GM04503 (cell line): ENCODE measurements at regions not wholly inside any gene's neighbourhood (a gene's known extent, or its start where the extent isn't known, plus 50 kb on each side); places are given as distances from the start of the nearest gene placed in this dataset.

Source experiments
- DNase-seq: peaks from one replicate; pipeline ENCODE4 v3.0.0-alpha.2; 2012; ENCODE audit warnings: low read depth

GRCh38 chr16:9412915-9413264 lies 321.4 kb downstream of the HAPSTR1 start:
- DNase-seq = no peak

GRCh38 chr16:9415545-9415944 lies 324.1 kb downstream of the HAPSTR1 start:
- no peak for DNase-seq

DNA sequence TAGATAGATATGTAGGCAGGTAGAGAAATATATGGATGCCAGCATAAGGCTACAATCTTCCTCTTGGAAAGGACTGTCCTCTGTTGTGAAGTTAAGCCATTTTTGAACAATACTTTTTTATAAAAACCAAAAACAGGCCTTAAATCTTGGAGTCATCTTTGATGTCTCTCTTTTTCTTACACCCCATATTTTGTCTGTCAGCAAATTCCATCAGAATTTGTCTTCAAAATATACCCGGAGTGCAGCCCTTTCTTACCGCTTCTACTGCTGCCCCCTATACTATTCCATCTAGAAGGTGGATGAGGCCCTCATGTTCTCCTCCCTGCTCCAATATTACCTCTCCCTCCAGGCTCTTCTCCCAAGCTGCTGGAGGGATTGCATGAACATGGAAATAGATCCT lies 326.5 kb downstream of the HAPSTR1 start:
- no peak for DNase-seq

DNA sequence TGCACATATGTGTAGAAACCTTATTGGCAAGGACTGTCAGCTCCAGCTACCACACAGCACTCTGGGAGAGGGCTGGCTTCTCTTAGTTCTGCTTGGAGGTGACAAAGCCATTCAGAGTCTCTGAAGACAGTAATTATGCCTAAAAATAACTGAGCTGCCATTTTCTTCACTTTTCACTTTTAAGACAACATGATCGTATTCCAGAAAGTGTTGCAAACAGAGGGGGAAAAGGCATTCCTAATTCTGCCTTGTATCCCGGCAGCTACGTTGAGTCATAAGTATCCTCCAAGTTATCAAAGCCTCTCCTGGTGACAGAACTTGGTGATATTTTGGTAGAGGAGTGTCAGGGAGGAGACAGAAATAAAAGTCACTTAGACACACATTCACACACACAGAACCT lies 327.7 kb downstream of the HAPSTR1 start:
- no peak for DNase-seq

- DNase-seq = no peak
Measured at GRCh38 chr16:9422762-9423513, 331.5 kb downstream of the HAPSTR1 start.

- no peak for DNase-seq
Measured at GRCh38 chr16:9425236-9425635, 333.8 kb downstream of the HAPSTR1 start.

GRCh38 chr16:9428355-9429005 lies 337.0 kb downstream of the HAPSTR1 start:
- no peak for DNase-seq

DNA sequence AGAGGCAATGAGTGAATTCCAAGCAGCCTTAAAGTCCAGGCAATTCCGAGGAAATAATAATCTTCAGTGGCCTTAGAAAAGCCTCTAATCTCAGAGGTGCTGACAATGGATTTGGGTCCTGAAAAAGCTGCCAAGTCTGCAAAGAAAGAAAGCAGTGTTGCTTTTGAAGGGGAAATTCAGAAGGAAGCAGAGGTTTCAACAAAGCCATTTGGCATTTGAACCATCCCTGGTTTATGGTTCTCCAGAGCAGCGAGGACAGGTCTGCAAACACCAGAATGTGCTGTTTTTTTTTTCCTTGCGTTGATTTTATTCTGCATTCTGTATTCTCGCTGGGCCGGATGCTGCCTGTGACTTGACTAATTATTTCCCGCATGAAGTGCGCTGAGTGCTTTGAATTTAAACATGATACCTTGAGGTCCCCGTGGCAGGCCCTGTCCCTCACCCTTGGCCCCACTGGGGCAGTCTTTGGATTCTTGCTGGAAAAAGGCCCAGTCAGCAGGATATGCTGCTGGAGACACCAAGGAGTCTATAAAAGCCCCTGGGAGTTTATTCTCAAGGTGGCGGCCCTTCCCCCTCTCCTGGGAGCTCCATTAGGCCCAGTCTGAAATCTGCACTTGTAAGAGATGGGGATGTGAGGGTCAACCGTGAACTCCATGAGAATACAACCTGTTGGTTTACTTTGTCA lies 338.3 kb downstream of the HAPSTR1 start:
- DNase-seq = no peak

DNA sequence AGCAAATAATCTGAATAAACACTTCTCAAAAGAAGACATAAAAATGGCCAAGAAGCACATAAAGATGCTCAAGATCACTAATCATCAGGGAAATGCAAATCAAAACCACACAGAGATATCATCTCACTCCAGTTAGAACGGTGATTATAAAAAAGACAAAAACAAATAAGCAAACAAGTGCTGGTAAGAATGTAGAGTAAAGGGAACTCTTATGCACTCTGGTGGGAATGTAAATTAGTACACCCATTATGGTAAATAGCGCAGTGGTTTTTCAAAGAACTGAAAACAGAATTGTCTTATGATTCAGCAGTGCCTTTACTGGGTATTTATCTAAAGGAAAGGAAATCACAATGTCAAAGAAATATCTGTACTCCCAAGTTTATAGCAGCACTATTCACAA lies 343.2 kb downstream of the HAPSTR1 start:
- DNase-seq = no peak

DNA sequence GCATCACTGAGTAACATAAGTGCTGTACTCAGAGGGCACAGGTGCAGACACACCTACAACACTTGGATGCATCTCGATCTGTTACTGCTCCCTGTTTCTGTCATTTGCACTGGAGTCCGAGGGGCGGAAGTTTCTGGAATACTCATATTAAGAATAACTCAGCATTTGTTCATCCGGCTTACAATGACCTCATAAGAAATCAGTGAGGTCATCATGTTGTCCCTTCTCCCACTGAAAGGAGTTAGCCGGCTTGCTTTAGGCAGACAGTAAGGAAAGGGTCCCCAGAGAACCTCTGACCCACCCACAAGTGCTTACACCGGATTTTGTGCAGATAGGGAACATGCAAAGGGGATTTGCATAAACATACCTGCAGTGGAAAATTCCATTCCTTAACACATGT lies 344.7 kb downstream of the HAPSTR1 start:
- no peak for DNase-seq

GRCh38 chr16:9437115-9437514 lies 345.7 kb downstream of the HAPSTR1 start:
- DNase-seq = no peak

DNA sequence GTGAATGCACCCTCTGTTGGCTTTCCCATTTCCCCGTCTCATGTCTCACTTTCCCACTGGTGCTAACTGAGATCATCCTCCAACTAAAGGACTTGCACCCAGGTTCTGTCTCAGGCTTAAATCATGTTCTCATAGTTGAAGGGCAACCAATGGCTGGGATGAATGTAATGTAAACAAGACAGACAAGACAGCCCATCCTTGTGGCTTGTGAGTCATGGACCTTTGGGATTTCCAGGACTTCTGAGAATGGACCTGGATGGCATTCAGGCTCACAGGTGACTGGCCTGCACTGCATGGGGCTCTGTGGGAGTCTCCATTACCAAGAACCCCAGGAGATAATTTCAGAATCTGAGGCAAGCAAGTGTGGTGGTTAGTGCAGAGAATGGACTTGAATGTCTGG lies 347.5 kb downstream of the HAPSTR1 start:
- DNase-seq = no peak

DNA sequence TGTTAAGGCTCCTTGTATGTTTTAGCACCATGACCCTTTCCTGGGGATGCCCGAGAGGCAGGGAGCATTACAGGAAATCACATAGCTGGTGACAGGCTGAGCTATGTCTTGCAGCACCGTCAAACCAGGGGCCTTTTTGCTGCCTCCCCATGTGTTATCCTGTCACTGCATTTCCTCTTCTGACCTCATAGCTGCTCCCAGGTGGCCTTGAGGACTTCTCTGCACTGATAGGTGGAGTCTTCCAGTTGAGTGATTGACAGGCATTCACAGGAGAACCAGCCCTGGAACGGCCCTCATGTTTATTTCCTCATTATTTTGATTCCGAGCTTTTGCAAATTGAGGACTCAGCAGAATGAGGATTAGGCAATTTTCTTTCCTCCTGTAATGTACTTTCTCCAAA lies 349.6 kb downstream of the HAPSTR1 start:
- no peak for DNase-seq

DNA sequence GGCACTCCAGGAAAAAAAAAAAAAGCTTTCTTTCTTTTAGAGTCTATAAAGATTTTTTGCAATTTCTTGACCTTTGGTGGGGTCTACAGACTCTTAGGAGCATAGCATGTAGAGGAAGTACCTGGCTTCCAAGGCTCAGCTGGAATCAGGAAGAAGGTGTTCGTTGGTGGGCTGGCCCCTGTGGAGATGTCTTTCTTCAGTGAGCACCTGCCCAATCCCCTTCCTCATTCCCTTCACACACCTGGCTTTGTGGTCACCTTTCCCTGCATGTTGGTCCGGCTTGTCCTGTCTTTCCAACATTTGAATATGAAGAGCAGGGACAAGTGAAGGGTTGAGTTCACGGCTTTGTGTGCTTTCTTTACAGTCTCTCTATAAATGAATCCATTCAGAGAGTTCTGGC lies 352.4 kb downstream of the HAPSTR1 start:
- no peak for DNase-seq

DNA sequence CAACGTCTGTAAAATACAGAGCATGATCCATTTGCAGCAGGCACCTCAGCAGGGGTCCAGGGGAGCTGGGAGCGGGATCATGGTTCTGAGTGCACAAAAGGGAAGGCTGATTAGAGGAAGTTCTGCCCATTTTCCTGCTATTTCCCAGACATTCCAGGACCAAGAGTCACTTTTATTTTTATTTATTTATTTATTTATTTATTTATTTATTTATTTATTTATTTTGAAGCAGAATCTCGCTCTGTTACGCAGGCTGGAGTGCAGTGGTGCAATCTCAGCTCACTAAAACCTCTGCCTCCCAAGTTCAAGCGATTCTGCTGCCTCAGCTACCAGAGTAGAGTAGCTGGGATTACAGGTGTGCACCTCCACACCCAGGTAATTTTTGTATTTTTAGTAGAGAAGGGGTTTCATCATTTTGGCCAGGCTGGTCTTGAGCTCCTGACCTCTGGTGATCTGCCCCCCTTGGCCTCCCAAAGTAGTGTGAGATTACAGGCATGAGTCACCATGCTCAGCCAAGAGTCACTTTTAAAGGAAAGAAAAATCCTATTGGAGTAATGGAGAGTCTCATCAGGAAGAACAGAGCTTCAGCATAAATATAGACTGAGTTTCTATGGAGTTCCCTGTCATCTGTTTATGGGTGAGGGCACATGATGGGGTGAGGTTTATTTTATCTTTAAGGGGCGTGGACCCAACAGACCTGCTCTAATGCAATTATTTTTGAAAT lies 355.2 kb downstream of the HAPSTR1 start:
- no peak for DNase-seq

DNA sequence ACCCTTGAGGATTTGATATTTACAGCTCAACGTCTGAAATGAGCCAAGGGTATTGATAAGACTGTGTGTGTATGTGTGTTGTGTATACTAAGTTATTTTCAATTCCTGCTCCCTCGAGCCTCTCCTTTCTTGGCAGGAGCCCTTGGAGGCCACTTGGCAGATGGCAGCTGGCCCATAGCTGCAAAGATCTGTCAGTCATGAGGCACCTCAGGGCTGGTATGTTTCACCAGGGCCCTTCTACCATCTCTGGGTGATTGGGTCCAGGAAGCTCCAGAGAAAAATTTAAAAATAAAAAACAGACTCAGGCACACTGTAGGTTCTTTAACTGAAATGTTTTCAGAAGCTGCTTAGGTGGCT lies 355.7 kb downstream of the HAPSTR1 start:
- no peak for DNase-seq

DNA sequence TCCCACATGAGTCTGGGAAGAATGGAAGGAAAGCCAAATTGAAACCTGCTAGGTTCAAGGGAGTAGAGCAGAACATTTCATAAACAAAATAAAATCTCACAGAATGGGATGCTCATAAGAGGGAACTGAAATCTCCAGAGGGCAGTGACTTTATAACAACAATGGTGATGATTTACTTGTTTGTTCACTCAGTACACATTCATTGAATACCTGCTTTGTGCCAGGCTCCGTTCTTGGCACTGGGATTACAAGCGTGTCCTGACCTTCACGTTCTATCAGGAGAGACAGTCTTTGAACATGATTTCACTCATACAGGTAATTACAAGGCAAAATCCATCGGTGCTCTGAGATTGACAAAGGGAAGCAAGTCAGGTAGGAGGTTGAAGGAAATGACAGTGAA lies 356.3 kb downstream of the HAPSTR1 start:
- DNase-seq = no peak

GRCh38 chr16:9449597-9449996 lies 358.2 kb downstream of the HAPSTR1 start:
- no peak for DNase-seq

DNA sequence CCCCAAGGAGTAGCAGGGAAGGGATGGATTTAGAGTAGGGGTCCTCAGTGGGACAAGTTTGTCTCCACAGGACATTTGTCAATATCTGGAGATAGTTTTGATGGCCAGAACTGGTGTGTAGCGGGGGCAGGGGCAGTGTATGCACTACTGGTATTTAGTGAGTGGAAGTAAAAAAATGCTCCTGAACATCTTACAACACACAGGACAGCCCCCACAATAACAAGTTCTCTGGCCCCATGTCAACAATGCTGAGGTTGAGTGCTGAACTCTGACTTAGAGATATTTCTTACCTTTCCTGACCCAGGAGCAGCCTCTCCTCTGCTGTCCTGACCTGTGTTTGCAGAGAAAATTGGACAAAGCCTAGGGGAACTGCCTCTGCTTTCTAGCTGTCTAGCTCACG lies 365.8 kb downstream of the HAPSTR1 start:
- DNase-seq = no peak

DNA sequence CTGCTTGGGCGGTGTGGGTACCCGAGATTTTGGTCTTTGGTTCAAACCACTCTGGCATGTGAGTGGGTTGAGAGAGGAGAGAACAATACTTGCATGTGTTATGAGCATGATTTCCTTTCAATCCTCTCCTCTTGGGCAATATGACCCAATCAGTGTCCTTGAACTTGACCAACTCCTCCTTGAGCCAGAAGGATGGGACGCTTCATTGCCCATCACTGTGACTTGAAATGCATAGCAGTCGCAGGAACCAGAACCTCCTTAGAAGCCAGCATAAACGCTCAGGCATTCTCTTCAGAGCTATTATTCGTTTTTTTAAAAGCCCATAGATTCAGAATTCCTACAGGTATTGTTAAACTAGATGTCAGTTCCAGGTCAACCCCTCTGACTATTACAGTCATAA lies 367.4 kb downstream of the HAPSTR1 start:
- no peak for DNase-seq

DNA sequence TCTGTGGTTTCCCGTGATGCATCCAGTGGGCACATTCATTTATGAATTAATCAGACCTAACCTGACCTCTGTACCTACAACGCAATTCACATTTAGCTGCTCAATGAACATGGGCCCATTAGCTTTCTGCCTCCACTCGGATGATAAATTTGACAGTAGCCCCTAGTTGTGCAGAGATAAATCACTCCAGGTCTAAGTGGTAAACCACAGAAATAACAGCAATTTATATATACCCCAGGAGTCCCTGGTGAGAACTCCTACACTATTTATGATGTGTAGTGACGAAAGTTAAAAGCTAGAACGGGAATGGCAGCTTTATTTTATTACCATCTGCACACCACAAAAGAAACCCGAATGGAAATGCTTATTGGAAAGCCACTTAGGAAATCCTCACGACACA lies 371.5 kb downstream of the HAPSTR1 start:
- no peak for DNase-seq

GRCh38 chr16:9463461-9463860 lies 372.0 kb downstream of the HAPSTR1 start:
- DNase-seq = no peak

GRCh38 chr16:9465161-9465560 lies 373.7 kb downstream of the HAPSTR1 start:
- DNase-seq = no peak
